HG02840 (cell line): ENCODE measurements at regions not wholly inside any gene's neighbourhood (a gene's known extent, or its start where the extent isn't known, plus 50 kb on each side); places are given as distances from the start of the nearest gene placed in this dataset.

Experiments
- ATAC-seq: cut with Tn5 transposase; IDR thresholded peaks from one replicate; pipeline ENCODE4 v1.9.1; 2021; ENCODE audit warnings: mild to moderate bottlenecking, moderate library complexity, moderate number of reproducible peaks; ENCODE audit not compliant: unreplicated experiment, low FRiP score

DNA sequence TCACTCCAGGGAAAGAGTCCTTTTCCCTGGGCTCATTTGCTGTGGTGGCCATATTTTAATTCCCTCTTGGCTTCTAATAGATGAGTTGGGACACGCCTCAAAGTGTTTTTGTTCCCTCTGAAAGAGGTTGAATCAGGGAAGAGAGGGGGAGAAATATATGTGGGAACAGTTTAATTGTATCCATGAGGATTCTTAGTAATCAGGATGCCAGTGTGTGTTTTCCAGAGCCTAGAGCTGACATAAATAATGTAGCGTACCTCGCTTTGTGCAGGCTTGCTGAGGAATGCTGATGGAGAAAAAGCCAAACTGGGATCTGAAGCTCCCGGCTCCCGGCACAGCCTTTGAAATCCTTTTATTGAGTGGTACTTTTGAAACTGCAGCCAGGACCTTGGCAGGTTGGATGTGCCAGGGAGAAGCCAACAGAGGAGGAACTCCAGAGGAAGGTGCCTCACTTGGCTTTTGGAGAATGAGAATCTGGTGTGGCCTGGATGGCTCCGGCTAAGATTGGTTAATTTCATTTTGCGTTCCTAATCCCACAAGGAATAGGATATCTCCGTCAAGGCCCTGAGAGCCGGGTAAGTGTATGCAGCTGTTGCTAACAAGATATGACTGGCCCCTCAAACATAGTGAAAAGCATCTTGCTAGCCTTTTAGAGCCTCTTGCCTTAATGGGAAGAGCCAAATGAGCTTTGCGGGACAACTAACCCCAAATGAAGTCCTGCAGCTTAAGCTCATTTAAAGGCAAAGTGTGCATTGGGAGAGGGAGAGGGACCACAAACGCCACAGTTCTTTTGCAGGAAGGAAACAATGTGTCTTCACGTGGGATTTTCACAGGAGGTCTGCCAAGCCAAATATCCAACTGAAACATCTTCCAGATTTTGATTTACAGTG lies 471.1 kb upstream of the WWC1 start:
- ATAC-seq, result no peak

DNA sequence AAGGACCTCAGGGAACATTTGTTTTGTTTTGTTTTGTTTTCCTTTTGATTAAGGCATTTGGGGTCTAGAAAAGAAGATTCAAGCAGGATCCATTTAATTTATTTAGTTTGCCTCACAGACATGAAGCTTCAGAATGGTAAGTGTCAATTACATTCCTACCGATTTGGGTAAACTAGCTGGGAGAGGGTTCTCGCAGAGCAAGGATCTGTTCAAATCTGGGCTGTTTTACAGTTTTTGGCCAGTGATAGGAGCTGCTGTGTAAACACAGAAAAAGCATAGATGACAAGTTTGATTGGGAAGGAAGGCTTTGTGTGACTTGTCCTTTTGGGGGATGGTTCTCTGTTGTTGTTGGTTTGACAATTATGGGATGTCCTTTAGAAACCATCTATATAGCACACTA lies 470.3 kb upstream of the WWC1 start:
- no peak for ATAC-seq

DNA sequence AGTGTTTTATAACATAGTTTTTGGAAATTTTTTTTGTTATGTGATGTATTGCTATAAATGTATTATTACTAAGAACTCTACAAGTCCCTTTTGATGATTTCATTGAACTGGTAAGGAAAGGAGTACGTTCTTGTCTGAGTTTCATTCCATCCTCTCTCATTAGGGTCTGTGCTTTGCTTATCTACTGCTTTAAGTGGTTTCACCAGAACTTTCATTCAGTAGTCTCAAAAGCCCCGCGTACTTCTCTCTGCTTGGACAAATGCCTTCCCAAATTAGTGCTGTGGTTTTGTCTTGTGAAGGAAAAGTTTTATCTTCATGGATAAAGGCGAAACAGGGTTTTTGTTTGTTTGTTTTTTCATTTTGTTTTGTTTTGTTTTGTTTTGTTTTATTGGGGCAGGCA lies 469.8 kb upstream of the WWC1 start:
- no peak for ATAC-seq

GRCh38 chr5:167822241-167822640 lies 469.2 kb upstream of the WWC1 start:
- no peak for ATAC-seq

DNA sequence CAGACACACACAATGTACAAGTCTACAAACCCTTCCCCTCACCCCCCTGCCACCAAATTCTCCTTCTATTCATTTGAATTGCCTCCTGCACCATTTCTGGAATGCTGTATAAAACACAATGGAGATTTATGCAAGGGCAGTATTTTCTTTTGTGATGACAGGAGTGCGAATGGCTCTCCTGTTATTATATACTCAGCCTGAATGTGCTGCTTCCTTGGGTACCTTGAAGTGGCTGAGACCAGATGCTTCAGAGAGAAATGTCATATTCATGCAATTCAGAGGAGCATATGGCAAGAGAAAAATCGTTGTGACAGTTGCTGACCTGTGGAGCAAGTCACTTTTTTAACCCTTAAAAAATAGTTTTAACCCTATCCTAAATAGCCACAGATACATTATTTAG lies 468.0 kb upstream of the WWC1 start:
- no peak for ATAC-seq

GRCh38 chr5:167827766-167828165 lies 463.7 kb upstream of the WWC1 start:
- ATAC-seq, result no peak

- no peak for ATAC-seq
Observed at GRCh38 chr5:167831754-167832504, 459.5 kb upstream of the WWC1 start.

GRCh38 chr5:167832609-167833008 lies 458.8 kb upstream of the WWC1 start:
- no peak for ATAC-seq

DNA sequence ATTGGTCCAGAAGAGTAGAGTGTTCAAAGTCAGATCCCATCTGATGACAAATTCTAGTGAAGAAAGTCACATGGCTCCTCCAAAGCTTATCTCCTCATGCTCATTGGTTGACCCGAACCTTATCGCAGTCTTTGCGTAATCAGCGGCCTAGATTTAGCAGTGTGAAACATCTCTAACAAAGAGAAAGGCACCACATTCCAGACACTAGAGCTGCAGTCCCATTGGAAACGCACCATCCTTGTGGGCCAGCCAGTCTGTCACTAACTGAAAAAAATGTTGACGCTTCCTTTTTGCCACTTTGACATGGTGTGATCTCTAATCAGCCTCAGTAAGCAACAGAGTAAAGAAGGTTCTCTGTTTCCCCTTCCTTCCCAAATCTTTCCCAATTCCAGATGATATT lies 458.0 kb upstream of the WWC1 start:
- ATAC-seq, result no peak

GRCh38 chr5:167835146-167835545 lies 456.3 kb upstream of the WWC1 start:
- ATAC-seq, result no peak

GRCh38 chr5:167837127-167837526 lies 454.3 kb upstream of the WWC1 start:
- ATAC-seq, result no peak

- ATAC-seq, result no peak
Observed at GRCh38 chr5:167839065-167839464, 452.4 kb upstream of the WWC1 start.

DNA sequence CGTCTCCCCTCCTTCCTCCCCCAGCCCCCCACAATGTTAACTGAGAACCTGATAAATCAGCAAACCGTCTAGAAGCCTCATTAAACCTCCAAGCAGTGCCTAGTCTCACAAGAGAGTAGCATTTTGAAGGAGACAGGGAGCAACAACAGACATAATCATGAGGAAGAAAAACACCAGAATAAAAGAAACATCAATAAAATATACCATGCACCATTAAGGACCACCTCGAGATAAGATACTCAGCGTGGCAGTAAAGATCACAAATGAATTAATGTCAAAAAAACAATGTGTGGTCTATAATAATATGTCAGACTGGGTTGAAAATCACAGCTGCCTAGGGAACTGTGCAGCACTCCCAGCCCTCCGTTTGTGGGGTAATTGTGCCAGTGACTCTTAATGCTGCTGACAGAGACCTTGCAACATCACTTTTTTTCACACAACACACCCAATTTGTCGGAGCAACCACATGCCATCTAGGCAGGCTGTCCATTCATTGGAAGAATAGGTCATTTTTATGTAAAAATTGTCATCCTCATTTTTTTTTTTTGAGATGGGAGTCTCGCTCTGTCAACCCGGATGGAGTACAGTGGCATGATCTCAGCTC lies 450.8 kb upstream of the WWC1 start:
- ATAC-seq, result no peak

DNA sequence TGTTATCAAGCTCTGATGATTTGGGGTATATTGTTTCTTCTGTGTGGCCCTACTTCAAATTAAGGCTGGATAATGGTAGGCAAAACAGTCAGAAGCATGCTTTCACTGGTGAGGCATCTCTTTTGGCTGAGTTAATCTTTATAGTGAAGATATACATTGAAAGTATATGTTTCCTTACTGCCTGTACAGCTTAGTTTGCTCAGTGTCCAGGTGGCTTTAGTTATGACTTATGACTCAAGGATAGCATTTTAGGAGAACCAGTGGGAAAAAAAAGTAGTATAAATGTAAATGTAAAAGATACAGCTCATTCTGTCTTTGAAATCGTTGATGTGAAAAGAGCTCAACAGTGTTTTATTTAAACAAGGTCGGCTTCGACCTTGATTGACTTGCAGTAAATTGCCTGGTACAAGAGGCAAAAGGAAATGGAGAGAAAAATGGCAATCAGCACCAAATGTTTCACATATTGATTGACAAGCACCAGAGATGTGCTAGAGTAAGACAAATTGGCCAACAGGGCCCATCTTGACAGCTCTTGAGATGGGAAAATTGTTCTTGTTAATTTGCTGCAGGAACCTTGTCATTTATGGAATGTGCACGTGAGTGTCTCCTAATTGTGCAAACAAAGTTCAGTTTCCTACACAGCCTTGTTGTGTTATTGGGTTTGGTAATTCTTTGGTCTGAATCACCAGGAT lies 447.4 kb upstream of the WWC1 start:
- ATAC-seq, result no peak

- ATAC-seq, result no peak
Observed at GRCh38 chr5:167845952-167846351, 445.5 kb upstream of the WWC1 start.

- no peak for ATAC-seq
Observed at GRCh38 chr5:167849874-167850273, 441.6 kb upstream of the WWC1 start.

DNA sequence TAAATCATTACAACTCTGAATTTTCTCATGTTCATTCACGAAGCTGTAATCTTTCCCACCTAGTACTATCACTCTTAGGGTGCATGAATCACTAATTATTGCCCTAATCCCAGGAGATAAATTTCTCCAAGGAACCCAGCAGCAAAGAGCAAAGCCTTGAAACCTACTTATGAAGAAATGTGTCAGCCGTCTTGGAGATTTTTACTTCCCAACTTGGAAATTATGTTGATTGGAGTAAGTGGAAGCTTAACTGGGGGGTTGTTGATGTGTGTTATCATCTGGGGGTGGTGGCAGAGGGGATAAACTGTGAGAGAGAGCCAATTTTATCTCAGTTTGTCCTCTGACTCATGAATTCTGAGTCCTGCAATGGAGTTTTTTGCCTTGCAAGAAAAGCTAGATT lies 440.5 kb upstream of the WWC1 start:
- ATAC-seq, result no peak

DNA sequence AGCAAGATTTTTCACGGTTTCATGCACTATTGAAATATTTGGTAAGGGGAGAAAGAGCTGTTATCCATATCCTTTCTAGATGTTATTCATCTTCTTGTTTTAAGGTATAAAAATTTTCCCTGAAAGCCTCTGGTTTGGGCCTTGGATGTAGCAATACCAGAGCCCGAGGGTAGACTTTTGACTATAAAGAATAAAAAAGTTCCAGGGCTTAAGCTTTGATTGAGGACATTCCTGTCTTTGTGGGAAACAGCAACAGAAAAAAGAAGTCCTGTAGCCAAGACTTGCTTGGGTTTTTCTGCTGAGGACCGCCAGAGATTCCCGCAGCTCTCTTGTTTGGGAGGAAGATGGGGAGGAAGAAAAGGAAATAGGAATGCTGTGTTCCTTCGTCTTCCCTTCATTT lies 440.0 kb upstream of the WWC1 start:
- no peak for ATAC-seq

- ATAC-seq, result no peak
Observed at GRCh38 chr5:167852515-167852914, 438.9 kb upstream of the WWC1 start.

DNA sequence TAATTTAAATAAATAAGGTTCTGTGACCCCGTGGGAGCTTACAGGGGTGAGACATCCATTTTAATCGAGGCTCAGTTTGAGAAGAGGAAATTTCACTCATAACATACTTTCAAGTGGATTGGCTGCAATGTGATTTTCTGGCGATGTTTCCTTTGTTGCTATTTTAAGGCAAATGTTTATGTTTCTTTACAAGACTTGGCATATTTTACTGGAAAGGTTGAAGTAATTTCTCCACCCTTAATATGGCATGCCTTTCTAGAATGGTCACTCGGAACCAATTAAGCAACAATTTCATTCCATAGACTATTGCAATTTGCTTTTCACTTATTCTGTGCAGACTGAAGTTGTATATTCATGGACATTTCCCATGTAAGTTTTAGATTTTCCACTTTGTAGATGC lies 438.0 kb upstream of the WWC1 start:
- no peak for ATAC-seq

- ATAC-seq, result no peak
Observed at GRCh38 chr5:167855818-167856217, 435.6 kb upstream of the WWC1 start.
